Upper lobe of left lung (tissue), 6 donors: ENCODE measurements at regions not wholly inside any gene's neighbourhood (a gene's known extent, or its start where the extent isn't known, plus 50 kb on each side); places are given as distances from the start of the nearest gene placed in this dataset.

Experiments used
- ATAC-seq, 2 donors: fragments of 200-7000 bp; cut with Tn5 transposase; one replicate each; pipeline ENCODE4 v1.9.1; 2022; ENCODE audit warnings: mild to moderate bottlenecking in 2 of 2, moderate library complexity in 2 of 2; ENCODE audit not compliant: low FRiP score in 2 of 2
- DNase-seq, 2 donors: peaks; one replicate each; pipeline ENCODE4 v3.0.0-alpha.2; 2019 to 2020
- H3K27ac ChIP-seq, 4 donors: fragments of 200-600 bp; sonication (generic); one replicate each; pipeline ENCODE4 v1.5.1; 2016 to 2019
- H3K27me3 ChIP-seq, 4 donors: fragments of 200-600 bp; sonication (generic); one replicate each; pipeline ENCODE4 v1.5.1; 2017 to 2019
- H3K36me3 ChIP-seq, 4 donors: fragments of 200-600 bp; sonication (generic); one replicate each; pipeline ENCODE4 v1.5.1; 2016 to 2019
- H3K4me1 ChIP-seq, 4 donors: fragments of 200-600 bp; sonication (generic); one replicate each; pipeline ENCODE4 v1.5.1; 2018 to 2019
- H3K4me3 ChIP-seq, 4 donors: fragments of 200-600 bp; sonication (generic); one replicate each; pipeline ENCODE4 v1.5.1; 2017 to 2019; ENCODE audit warnings: mild to moderate bottlenecking in 2 of 4, moderate library complexity in 1 of 4
- H3K9me3 ChIP-seq, 4 donors: fragments of 200-600 bp; sonication (generic); one replicate each; pipeline ENCODE4 v1.5.1; 2018 to 2019
- CTCF ChIP-seq, 6 experiments: fragments of 450-650 bp in 4 of 6; fragments of 200-600 bp in 2 of 6; sonication (generic) in 2 of 6; IDR thresholded peaks; one replicate each; pipeline ENCODE4 v1.5.1; 2016 to 2019; ENCODE audit warnings: antibody characterized with exemption in 6 of 6
- EP300 ChIP-seq, 4 donors: sonication (generic); formaldehyde crosslinking; IDR thresholded peaks; one replicate each; pipeline ENCODE4 v1.5.1; 2017; ENCODE audit warnings: antibody characterized with exemption in 4 of 4, control low read depth in 2 of 4
- POLR2A ChIP-seq, 4 donors: fragments of 450-650 bp; IDR thresholded peaks; one replicate each; pipeline ENCODE4 v1.5.1; 2016 to 2017; ENCODE audit warnings: antibody characterized with exemption in 4 of 4, mild to moderate bottlenecking in 2 of 4
- POLR2AphosphoS5 ChIP-seq, 2 donors: sonication (generic); formaldehyde crosslinking; IDR thresholded peaks; one replicate each; pipeline ENCODE4 v1.5.1; 2017; ENCODE audit warnings: antibody characterized with exemption in 2 of 2
- WGBS, 2 donors: methylation state at CpG; one replicate each; pipeline ENCODE4 v1.1.5; 2017 to 2018; 5-methylcytosine and 5-hydroxymethylcytosine counted together
- donor health status: DM: no; HTN: no; CAD: no; lungs with moderate emphysema.
- donor health status: DM: no; HTN: yes; CAD: no; lungs with severe emphysema.

- Histone ChIP-seq H3K27me3 (no peaks in the 10 kb centered on the region), H3K9me3 (no peaks in the 10 kb centered on the region), H3K27ac (no peak overlapping the region), H3K4me3 (no peak overlapping the region), H3K4me1 (no peaks in the 10 kb centered on the region), H3K36me3 (no peaks in the 10 kb centered on the region)
- ATAC-seq, result no peak
- 23 to 30% methylated on average over 1 of the region's 1 CpG for WGBS, 2 donors
- no peak for DNase-seq
- TF ChIP-seq POLR2A (IDR thresholded peaks at IDR 0.05) (no peak), POLR2AphosphoS5 (IDR thresholded peaks at IDR 0.05) (no peak), CTCF (IDR thresholded peaks at IDR 0.05) (no peak), EP300 (IDR thresholded peaks at IDR 0.05) (no peak)
Measured at GRCh38 chr6:146892283-146892612, 293.5 kb downstream of the ADGB start.

GRCh38 chr6:146892613-146893401 lies 294.0 kb downstream of the ADGB start:
- TF ChIP-seq CTCF (IDR thresholded peaks at IDR 0.05), result no peak
- TF ChIP-seq POLR2A (IDR thresholded peaks at IDR 0.05), result no peak
- no peak for TF ChIP-seq POLR2AphosphoS5 (IDR thresholded peaks at IDR 0.05)
- TF ChIP-seq EP300 (IDR thresholded peaks at IDR 0.05), result no peak
- DNase-seq, result peak in 1 of 2 donors; percentile 43
- no peaks in the 10 kb centered on the region for H3K9me3 ChIP-seq
- peak in 1 of 2 donors; percentile 81 for ATAC-seq
- no peaks in the 10 kb centered on the region for H3K4me1 ChIP-seq
- no peak overlapping the region for H3K4me3 ChIP-seq
- no peaks in the 10 kb centered on the region for H3K27me3 ChIP-seq
- no peaks in the 10 kb centered on the region for H3K36me3 ChIP-seq
- no peak overlapping the region for H3K27ac ChIP-seq
- 82 to 91% methylated on average over 2 of the region's 2 CpGs for whole genome bisulfite sequencing, 2 donors

GRCh38 chr6:146893690-146894089 lies 294.9 kb downstream of the ADGB start:
- no peak overlapping the region for H3K27ac ChIP-seq
- no peaks in the 10 kb centered on the region for H3K36me3 ChIP-seq
- H3K4me3 ChIP-seq, result no peak overlapping the region
- 78 to 94% methylated on average over 1 of the region's 1 CpG for WGBS, 2 donors
- no peaks in the 10 kb centered on the region for H3K4me1 ChIP-seq
- ATAC-seq (no peak), DNase-seq (no peak)
- TF ChIP-seq POLR2A (IDR thresholded peaks at IDR 0.05), result no peak
- TF ChIP-seq POLR2AphosphoS5 (IDR thresholded peaks at IDR 0.05), result no peak
- TF ChIP-seq EP300 (IDR thresholded peaks at IDR 0.05), result no peak
- no peak for TF ChIP-seq CTCF (IDR thresholded peaks at IDR 0.05)
- H3K9me3 ChIP-seq, result no peaks in the 10 kb centered on the region
- H3K27me3 ChIP-seq, result no peaks in the 10 kb centered on the region

GRCh38 chr6:146894624-146895023 lies 295.9 kb downstream of the ADGB start:
- no peak for ATAC-seq
- no peak for TF ChIP-seq POLR2A (IDR thresholded peaks at IDR 0.05)
- no peak for TF ChIP-seq POLR2AphosphoS5 (IDR thresholded peaks at IDR 0.05)
- TF ChIP-seq EP300 (IDR thresholded peaks at IDR 0.05), result no peak
- Histone ChIP-seq H3K4me1 (no peaks in the 10 kb centered on the region), H3K36me3 (no peaks in the 10 kb centered on the region), H3K4me3 (no peak overlapping the region), H3K27ac (no peak overlapping the region), H3K27me3 (no peaks in the 10 kb centered on the region), H3K9me3 (no peaks in the 10 kb centered on the region)
- no peak for DNase-seq
- WGBS, 2 donors, result 88 to 100% methylated on average over 1 of the region's 1 CpG

- TF ChIP-seq EP300 (IDR thresholded peaks at IDR 0.05) (no peak), POLR2AphosphoS5 (IDR thresholded peaks at IDR 0.05) (no peak), POLR2A (IDR thresholded peaks at IDR 0.05) (no peak), CTCF (IDR thresholded peaks at IDR 0.05) (no peak)
- WGBS, 2 donors, result 86 to 92% methylated on average over 9 of the region's 9 CpGs
- no peak overlapping the region for H3K27ac ChIP-seq
Measured at GRCh38 chr6:146895101-146895771, 296.5 kb downstream of the ADGB start.

More at GRCh38 chr6:146895101-146895771, 296.5 kb downstream of the ADGB start:
- Histone ChIP-seq H3K36me3 (no peaks in the 10 kb centered on the region), H3K9me3 (no peaks in the 10 kb centered on the region), H3K4me1 (no peaks in the 10 kb centered on the region), H3K27me3 (no peaks in the 10 kb centered on the region), H3K4me3 (no peak overlapping the region)
- DNase-seq, result no peak
- no peak for ATAC-seq
